A204.1 (cell line): ENCODE measurements at regions not wholly inside any gene's neighbourhood (a gene's known extent, or its start where the extent isn't known, plus 50 kb on each side); places are given as distances from the start of the nearest gene placed in this dataset.
"Not testable (repeated sequence)": the region's sequence is repeated elsewhere in the genome, so short reads cannot be mapped to it uniquely, and the experiment has no call there.

Experiments used
- FAIRE-seq: peaks from 2 replicates; lab custom pipeline; 2012; peaks lifted over from hg19 to GRCh38; lab: Jason Lieb, UNC

DNA sequence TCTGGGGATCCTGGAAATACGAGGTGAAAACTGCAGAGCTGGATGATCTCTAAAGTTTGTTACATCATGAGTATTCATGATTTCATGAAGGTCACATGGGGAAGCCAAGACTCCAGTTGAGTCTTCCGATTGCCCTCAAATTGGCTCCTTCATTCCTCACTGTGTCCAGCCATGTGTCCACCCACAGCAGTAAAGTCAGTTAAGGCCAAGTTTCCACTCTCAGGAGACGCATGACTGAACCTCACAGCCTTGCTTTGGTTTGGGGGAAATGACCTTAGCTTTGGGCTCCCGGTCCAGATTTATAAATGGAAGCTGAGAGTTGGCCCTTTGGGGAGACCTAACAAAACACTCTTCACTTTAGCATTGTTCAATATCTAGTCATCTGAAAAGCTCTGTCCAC lies 289.7 kb upstream of the MCTP2 start:
- FAIRE-seq: no peak

DNA sequence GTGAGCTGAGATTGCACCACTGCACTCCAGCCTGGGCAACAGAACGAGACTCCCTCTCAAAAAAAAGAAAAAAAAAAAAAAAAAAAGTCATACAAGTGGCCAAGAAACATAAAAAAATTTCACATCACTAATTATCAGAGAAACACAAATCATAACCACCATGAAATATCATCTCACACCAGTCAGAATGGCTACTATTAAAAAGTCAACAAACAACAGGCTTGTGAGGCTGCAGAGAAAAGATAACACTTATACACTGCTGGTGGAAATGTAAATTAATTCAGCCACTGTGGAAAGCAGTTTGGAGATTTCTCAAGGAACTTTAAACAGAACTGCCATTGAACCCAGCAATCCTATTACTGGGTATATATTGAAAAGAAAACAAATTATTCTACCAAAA lies 291.1 kb upstream of the MCTP2 start:
- no peak for FAIRE-seq

GRCh38 chr15:93932164-93932776 lies 299.1 kb upstream of the MCTP2 start:
- FAIRE-seq: no peak

DNA sequence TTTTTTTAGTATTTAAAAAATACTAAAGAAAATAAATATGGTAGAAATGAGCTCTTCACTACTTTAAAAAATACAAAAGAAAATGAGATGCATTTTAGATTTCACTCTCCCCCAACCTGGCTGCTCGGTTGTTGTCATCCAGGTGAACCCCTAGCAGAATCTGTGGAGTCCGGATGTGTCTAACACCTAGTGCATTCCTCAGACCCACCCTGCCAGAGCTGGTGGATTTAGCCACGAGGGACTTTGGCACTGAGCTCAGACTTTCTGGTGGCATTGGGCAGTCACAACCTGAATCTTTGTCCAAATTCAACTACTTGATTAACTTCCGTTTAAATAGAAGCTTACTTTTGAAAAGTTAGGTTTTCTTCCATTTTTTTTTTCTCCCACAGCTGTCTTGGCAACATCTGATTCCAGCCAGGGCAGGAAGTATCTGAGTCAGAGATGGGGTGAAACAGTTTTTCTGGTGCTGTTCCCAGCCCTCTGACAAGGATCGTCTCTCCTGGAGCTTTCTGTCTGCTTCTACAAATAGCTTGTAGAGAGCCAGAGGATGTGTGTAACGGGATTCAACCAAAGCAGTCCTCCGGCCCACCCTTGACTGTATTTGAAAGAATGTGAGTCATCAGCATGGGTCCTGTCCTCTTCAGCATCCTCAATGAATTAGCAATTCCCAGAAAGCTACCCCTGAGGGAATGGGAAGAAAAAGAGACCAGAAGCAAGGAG lies 301.8 kb upstream of the MCTP2 start:
- FAIRE-seq: no peak

DNA sequence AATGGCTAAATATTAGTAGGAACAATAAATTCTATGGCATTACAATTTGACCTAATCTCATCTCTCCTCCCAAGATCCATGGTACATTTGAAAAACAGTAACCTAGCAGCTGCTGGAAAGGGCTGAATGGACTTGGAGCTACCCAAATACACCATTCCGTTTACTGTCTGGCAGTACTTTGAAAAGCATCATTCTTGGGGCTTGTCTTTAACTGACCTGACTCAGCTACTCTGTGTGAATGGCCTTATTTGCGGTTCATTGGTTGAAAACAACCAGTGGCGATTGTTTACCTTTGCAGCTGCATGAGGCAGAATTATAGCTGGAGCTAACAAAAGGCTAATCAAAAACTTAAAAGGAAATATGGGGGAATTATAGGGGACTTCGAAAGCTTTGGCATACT lies 311.2 kb upstream of the MCTP2 start:
- no peak for FAIRE-seq

DNA sequence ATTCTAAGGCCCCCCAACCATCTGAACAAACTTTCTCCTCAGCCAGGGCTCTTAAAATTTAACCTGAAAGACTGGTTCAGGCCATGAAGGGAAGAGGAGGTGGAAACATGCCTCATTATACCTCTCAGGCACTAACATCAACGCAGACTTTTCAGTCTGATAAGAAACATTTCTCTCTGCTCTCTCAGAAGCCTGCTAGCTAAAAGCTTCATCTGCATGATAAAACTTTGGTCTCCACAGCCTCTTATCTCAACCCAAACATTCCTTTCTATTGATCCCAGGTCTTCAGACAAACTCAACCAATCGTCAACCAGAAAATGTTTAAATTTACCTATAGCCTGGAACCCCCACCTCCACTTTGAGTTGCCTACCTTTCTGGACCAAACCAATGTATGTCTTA lies 312.6 kb upstream of the MCTP2 start:
- FAIRE-seq: not testable (repeated sequence)

DNA sequence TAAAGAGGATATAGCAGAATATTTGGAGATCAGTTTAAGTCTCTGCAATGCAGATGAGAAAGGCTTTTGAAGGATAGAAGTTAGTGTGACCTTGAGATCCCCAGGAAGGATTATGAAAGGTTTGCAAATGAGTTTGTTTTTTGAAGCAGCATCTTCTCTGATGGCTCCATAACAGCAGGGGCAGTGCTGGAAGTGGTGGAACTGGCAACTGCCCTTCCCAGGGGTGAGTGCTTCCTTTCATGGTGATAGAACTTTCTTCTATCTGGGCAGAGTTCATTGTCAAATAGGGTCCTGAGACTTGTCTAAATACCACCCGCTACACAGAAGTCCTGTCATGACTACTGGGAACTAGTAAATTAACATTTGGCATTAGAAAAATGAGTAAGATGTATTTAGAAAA lies 314.2 kb upstream of the MCTP2 start:
- no peak for FAIRE-seq

DNA sequence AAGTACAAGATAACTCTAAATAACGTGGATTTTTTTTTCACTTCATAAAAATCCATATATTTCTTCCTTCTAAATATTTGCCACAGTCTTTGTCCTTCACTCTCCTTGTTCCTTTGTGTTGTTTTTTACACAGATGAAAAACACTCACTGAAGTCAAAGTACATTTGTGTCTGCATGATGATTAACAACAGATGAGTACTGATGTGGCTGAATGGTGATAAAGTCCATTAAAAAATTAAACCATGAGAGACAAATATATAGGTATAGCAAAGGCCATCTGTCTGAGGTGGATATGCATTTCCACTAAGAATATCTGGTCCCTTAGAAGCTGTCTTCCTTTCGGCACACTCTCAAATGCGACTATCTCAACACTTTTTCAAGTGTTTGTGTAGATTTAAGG lies 317.5 kb upstream of the MCTP2 start:
- no peak for FAIRE-seq

- FAIRE-seq: no peak
These were observed 318.1 kb upstream of the MCTP2 start for GRCh38 chr15:93913310-93913709.

GRCh38 chr15:93900476-93901400 lies 330.6 kb upstream of the MCTP2 start:
- no peak for FAIRE-seq

GRCh38 chr15:93899817-93900216 lies 331.5 kb upstream of the MCTP2 start:
- no peak for FAIRE-seq

DNA sequence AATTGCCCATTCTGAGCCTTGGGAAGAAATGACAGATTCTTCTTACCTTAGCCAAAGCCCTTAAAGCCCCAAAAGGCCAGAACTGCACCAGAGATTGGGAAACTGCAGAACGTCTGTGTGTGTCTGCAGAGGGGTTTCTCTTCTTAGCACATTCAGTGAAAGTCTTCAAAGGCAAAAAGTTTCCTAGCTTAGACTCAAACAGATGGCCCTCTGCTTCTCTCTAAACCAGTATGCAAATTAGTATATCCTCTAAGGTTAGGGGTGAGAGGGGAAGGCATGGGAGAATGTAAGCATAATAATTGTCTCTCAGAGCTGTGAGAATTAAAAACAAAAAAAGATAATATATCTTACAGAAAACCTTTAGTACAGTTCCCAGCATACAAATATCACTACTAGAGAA lies 334.0 kb upstream of the MCTP2 start:
- FAIRE-seq: no peak

DNA sequence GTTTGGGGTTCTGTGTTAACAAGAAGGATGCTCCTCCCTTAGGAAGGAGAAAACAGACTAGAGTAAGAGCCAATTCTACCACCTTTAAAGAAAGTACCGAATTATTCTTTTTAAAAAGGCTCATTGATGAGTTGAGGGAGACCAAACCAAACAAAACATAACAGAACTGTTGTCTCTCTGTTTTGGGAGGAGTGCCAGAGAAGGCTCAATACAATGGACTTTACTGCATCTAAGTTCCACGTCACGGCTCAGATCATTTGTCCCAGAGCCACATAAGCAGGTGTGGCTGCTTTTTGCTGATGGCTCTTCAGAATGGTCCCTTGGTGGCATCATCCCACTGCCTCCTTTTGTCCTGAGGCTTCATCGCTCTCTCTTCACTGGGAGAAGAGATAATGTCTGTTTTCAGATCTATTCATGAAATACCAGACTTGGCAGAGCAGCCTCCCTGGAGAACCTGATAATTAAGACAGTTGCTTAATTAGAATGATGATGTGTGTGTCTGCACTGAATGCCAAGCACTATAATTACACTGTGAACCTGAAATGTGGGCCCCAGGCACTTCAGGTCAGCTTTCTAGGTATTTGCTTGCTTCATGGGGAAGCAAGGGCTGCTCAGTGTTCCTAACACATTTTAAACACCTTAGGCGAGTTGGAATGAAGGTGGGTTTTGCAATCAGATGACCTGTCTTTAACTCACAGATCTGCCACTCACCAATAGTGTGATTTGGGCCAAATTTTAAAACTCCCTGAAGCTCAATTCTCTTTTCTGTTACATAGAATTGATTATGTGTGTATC lies 335.2 kb upstream of the MCTP2 start:
- no peak for FAIRE-seq

DNA sequence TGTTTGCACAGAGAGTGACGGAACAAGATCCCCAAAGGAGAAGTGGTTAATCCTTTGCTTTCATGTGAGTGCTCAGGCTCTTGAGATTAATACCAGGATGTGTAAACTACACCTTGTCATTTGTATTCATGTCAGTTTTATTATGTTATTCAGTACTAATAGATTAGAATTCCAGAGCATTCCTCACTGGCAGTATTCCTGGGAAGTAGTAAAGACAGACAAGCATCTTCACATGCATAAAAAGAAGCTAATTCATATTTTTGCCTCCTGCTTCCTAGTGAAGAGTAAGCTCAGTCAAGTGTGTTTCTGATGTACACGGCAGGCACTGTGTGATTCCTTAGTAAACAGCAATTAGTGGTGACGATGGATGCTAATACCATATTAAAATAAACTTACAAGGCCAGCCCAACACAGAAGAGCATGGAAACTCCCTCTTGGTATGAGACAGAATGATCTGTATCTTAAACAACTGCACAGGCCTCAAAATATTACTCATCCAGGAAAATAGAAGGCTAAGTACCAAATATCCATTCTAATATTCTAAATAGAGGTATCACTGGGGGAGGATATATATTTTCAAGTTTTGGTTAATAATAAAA lies 336.8 kb upstream of the MCTP2 start:
- FAIRE-seq: no peak

GRCh38 chr15:93887151-93887550 lies 344.2 kb upstream of the MCTP2 start:
- FAIRE-seq: no peak

- no peak for FAIRE-seq
These were observed 348.6 kb upstream of the MCTP2 start for GRCh38 chr15:93882779-93883178.

GRCh38 chr15:93882141-93882540 lies 349.2 kb upstream of the MCTP2 start:
- no peak for FAIRE-seq

DNA sequence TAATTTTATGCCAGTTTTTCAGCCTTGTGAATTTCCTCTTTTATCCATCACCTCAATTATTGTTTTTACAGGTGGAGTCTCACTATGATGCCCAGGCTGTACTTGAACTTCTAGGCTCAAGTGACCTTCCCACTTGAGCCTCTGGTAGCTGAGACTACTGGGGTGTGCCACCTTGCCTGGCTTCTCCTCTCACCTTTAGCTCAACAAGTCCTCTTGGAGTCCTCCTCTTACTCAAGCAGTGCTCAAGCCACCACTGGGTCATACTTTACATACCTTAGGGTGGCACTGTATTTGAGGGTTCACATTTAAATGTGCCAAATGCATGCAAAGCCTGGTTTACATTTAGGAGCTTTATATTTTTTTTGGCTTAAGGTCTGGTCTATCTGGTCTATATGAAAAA lies 350.1 kb upstream of the MCTP2 start:
- no peak for FAIRE-seq

- FAIRE-seq: no peak
These were observed 351.0 kb upstream of the MCTP2 start for GRCh38 chr15:93880358-93880757.

DNA sequence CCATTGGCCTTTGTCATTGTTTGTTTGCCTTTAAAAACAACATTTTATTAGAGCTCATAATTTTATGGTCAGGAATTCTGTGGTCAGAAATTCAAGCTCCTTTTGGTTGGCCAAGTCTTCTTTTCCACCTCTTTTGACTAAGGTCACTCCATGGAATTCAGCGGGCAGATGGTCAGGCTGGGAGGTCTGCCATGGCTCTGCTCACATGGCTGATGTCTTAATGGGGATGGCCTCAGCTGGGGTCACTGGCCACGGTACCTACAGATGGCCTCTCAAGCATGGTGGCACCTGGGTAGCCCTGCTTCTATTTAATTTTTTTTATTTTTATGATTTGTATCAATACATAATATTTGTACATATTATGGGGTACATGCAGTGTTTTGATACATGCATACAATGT lies 360.8 kb upstream of the MCTP2 start:
- FAIRE-seq: no peak

GRCh38 chr15:93866948-93867347 lies 364.4 kb upstream of the MCTP2 start:
- FAIRE-seq: no peak

DNA sequence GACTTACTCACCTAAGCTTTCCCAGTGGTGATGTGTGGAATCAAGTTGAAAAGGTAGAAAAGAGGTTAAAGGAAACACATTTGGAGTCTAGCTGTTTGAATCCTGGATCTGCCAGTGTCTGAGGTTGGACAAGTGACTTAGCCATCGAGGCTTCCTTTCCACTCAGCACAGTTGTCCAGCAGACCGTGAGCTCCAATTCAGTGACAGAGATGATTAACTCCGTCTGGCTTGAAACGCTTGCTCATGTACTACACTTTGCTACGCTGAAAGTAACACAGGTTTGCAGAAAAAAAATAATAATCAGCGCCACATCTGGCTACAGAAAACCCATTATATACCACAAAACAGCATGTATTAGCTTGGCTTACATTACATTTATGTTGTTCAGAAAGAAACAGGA lies 364.9 kb upstream of the MCTP2 start:
- no peak for FAIRE-seq
